SH-SY5Y (cell line): ENCODE measurements at regions not wholly inside any gene's neighbourhood (a gene's known extent, or its start where the extent isn't known, plus 50 kb on each side); places are given as distances from the start of the nearest gene placed in this dataset.

Experiments used
- GATA2 ChIP-seq: IDR thresholded peaks from 2 replicates; pipeline ENCODE4 v1.6.1; 2011; ENCODE audit warnings: mild to moderate bottlenecking, low read depth, low read length
- GATA3 ChIP-seq: IDR thresholded peaks from 2 replicates; pipeline ENCODE4 v1.6.1; 2011; ENCODE audit warnings: low read depth, mild to moderate bottlenecking, low read length, moderate library complexity

GRCh38 chr3:176969066-176969465, 228.2 kb downstream of the TBL1XR1 start:
- TF ChIP-seq GATA2 (no peak), GATA3 (no peak)

- TF ChIP-seq GATA3 = no peak
- TF ChIP-seq GATA2 = no peak
These were observed 228.7 kb downstream of the TBL1XR1 start for GRCh38 chr3:176968631-176969030.

GRCh38 chr3:176967522-176967921, 229.8 kb downstream of the TBL1XR1 start:
- no peak for TF ChIP-seq GATA2
- TF ChIP-seq GATA3 = no peak

GRCh38 chr3:176964661-176965060, 232.6 kb downstream of the TBL1XR1 start:
- TF ChIP-seq GATA2 (no peak), GATA3 (no peak)

- TF ChIP-seq GATA2 (no peak), GATA3 (no peak)
These were observed 235.4 kb downstream of the TBL1XR1 start for GRCh38 chr3:176961916-176962315.

GRCh38 chr3:176959867-176960266, 237.4 kb downstream of the TBL1XR1 start:
- TF ChIP-seq GATA2 = no peak
- no peak for TF ChIP-seq GATA3

- TF ChIP-seq GATA2 = no peak
- no peak for TF ChIP-seq GATA3
These were observed 238.7 kb downstream of the TBL1XR1 start for GRCh38 chr3:176958560-176958959.

- TF ChIP-seq GATA3 = no peak
- TF ChIP-seq GATA2 = no peak
These were observed 242.8 kb downstream of the TBL1XR1 start for GRCh38 chr3:176954517-176954916.

GRCh38 chr3:176953106-176954060, 243.9 kb downstream of the TBL1XR1 start:
- TF ChIP-seq GATA2 (no peak), GATA3 (no peak)

- TF ChIP-seq GATA3 = no peak
These were observed 245.5 kb downstream of the TBL1XR1 start for GRCh38 chr3:176951586-176952292.

- no peak for TF ChIP-seq GATA3
- TF ChIP-seq GATA2 = no peak
These were observed 246.1 kb downstream of the TBL1XR1 start for GRCh38 chr3:176951144-176951543.

- no peak for TF ChIP-seq GATA2
- no peak for TF ChIP-seq GATA3
These were observed 246.5 kb downstream of the TBL1XR1 start for GRCh38 chr3:176950743-176951142.

- TF ChIP-seq GATA2 (no peak), GATA3 (no peak)
These were observed 249.1 kb downstream of the TBL1XR1 start for GRCh38 chr3:176948151-176948550.

- TF ChIP-seq GATA2 (no peak), GATA3 (no peak)
These were observed 251.1 kb downstream of the TBL1XR1 start for GRCh38 chr3:176946202-176946601.

GRCh38 chr3:176942305-176942704, 255.0 kb downstream of the TBL1XR1 start:
- no peak for TF ChIP-seq GATA3
- no peak for TF ChIP-seq GATA2
